Neural progenitor cell (in vitro differentiated cells): ENCODE measurements at regions not wholly inside any gene's neighbourhood (a gene's known extent, or its start where the extent isn't known, plus 50 kb on each side); places are given as distances from the start of the nearest gene placed in this dataset.
A peak's percentile ranks its signal among the peaks of the same experiment; 100 is the strongest.

Experiments
- DNase-seq: peaks from one replicate; pipeline ENCODE4 v3.0.0-alpha.2; 2016; ENCODE audit warnings: low spot score
- H2AFZ ChIP-seq: fragments of 200-600 bp; sonication (generic); replicated peaks from 2 replicates; pipeline ENCODE4 v1.6.1; 2016; ENCODE audit warnings: antibody characterized with exemption
- H3F3A ChIP-seq: fragments of 200-600 bp; sonication (generic); 2 replicates; pipeline ENCODE4 v1.6.1; 2016; ENCODE audit warnings: antibody characterized with exemption, low read depth
- H3K27ac ChIP-seq: fragments of 200-600 bp; sonication (generic); 2 replicates; pipeline ENCODE4 v1.5.1; 2016; ENCODE audit warnings: mild to moderate bottlenecking
- H3K27me3 ChIP-seq: fragments of 200-600 bp; sonication (generic); 2 replicates; pipeline ENCODE4 v1.6.1; 2016; ENCODE audit warnings: mild to moderate bottlenecking, moderate library complexity
- H3K36me3 ChIP-seq: fragments of 200-600 bp; sonication (generic); 2 replicates; pipeline ENCODE4 v1.5.1; 2016
- H3K4me1 ChIP-seq: fragments of 200-600 bp; sonication (generic); 2 replicates; pipeline ENCODE4 v1.6.1; 2016; ENCODE audit warnings: mixed run types
- H3K4me2 ChIP-seq: fragments of 200-600 bp; sonication (generic); 2 replicates; pipeline ENCODE4 v1.6.1; 2016
- H3K4me3 ChIP-seq: fragments of 200-600 bp; sonication (generic); 2 replicates; pipeline ENCODE4 v1.5.1; 2016
- H3K79me2 ChIP-seq: fragments of 200-600 bp; sonication (generic); 2 replicates; pipeline ENCODE4 v1.6.1; 2016; ENCODE audit warnings: low read depth
- H3K9ac ChIP-seq: fragments of 200-600 bp; sonication (generic); 2 replicates; pipeline ENCODE4 v1.6.1; 2016
- H3K9me3 ChIP-seq: fragments of 200-600 bp; sonication (generic); 2 replicates; pipeline ENCODE4 v1.5.1; 2016; ENCODE audit warnings: low read depth
- H4K20me1 ChIP-seq: fragments of 200-600 bp; sonication (generic); 2 replicates; pipeline ENCODE4 v1.6.1; 2016; ENCODE audit warnings: low read depth
- H3K27ac Mint-ChIP-seq: 3 replicates; pipeline ENCODE4 v1.8.0; 2021; ENCODE audit warnings: mixed read lengths
- H3K27me3 Mint-ChIP-seq: 2 replicates; pipeline ENCODE4 v1.8.0; 2022; ENCODE audit warnings: low read depth, mild to moderate bottlenecking, inconsistent platforms, moderate library complexity, mixed read lengths; ENCODE audit not compliant: insufficient read depth
- H3K36me3 Mint-ChIP-seq: 3 replicates; pipeline ENCODE4 v1.8.0; 2021; ENCODE audit warnings: mixed read lengths
- H3K4me1 Mint-ChIP-seq: 3 replicates; pipeline ENCODE4 v1.8.0; 2021; ENCODE audit warnings: mixed read lengths
- H3K4me3 Mint-ChIP-seq: 3 replicates; pipeline ENCODE4 v1.8.0; 2021; ENCODE audit warnings: mild to moderate bottlenecking, moderate library complexity, mixed read lengths
- H3K9me3 Mint-ChIP-seq: 3 replicates; pipeline ENCODE4 v1.8.0; 2020; ENCODE audit warnings: mixed read lengths
- CTCF ChIP-seq: fragments of 200-600 bp; sonication (generic); IDR thresholded peaks from 2 replicates; pipeline ENCODE4 v1.5.1; 2017; ENCODE audit warnings: antibody characterized with exemption, mild to moderate bottlenecking
- EZH2 ChIP-seq: fragments of 200-600 bp; sonication (generic); IDR thresholded peaks from 2 replicates; pipeline ENCODE4 v1.6.1; 2017; ENCODE audit warnings: antibody characterized with exemption, mild to moderate bottlenecking, moderate library complexity
- EZH2phosphoT487 ChIP-seq: fragments of 200-600 bp; sonication (generic); IDR thresholded peaks from 2 replicates; pipeline ENCODE4 v1.6.1; 2017; ENCODE audit warnings: antibody characterized with exemption

- TF ChIP-seq EZH2 (no peak), CTCF (no peak), EZH2phosphoT487 (no peak)
- Histone ChIP-seq H3K9ac (no peak overlapping the region), H3K4me2 (no peak overlapping the region)
Observed at GRCh38 chr2:195560209-195560895, 96.7 kb upstream of the SLC39A10 start.

GRCh38 chr2:195559431-195559914, 97.6 kb upstream of the SLC39A10 start:
- Histone ChIP-seq H3K36me3 (no peaks in the 10 kb centered on the region), H4K20me1 (no peaks in the 10 kb centered on the region), H3K79me2 (no peaks in the 10 kb centered on the region), H3K27ac (no peak overlapping the region), H3K9me3 (no peaks in the 10 kb centered on the region), H3K9ac (no peak overlapping the region), H3K4me2 (no peak overlapping the region), H3K4me3 (no peak overlapping the region), H3F3A (no peaks in the 10 kb centered on the region), H3K4me1 (no peaks in the 10 kb centered on the region), H2AFZ (peak overlapping the region; percentile 74), H3K27me3 (no peaks in the 10 kb centered on the region)
- H3K36me3 Mint-ChIP-seq: no peaks in the 10 kb centered on the region
- no peaks in the 10 kb centered on the region for H3K9me3 Mint-ChIP-seq
- DNase-seq: no peak
- H3K4me3 Mint-ChIP-seq: no peak overlapping the region
- no peak overlapping the region for H3K27ac Mint-ChIP-seq
- no peak for TF ChIP-seq EZH2
- TF ChIP-seq CTCF: no peak
- no peak for TF ChIP-seq EZH2phosphoT487
- no peaks in the 10 kb centered on the region for H3K27me3 Mint-ChIP-seq
- H3K4me1 Mint-ChIP-seq: no peaks in the 10 kb centered on the region

More at GRCh38 chr2:195560209-195560895, 96.7 kb upstream of the SLC39A10 start:
- Histone ChIP-seq H3F3A (no peaks in the 10 kb centered on the region), H3K4me1 (peaks cover 4% of the 10 kb centered on the region), H3K9me3 (no peaks in the 10 kb centered on the region), H2AFZ (no peak overlapping the region), H3K4me3 (no peak overlapping the region), H3K79me2 (no peaks in the 10 kb centered on the region), H3K27ac (no peak overlapping the region), H3K27me3 (no peaks in the 10 kb centered on the region), H4K20me1 (no peaks in the 10 kb centered on the region), H3K36me3 (no peaks in the 10 kb centered on the region)
- no peaks in the 10 kb centered on the region for H3K36me3 Mint-ChIP-seq
- H3K9me3 Mint-ChIP-seq: no peaks in the 10 kb centered on the region
- no peaks in the 10 kb centered on the region for H3K27me3 Mint-ChIP-seq
- no peak overlapping the region for H3K27ac Mint-ChIP-seq
- H3K4me1 Mint-ChIP-seq: no peaks in the 10 kb centered on the region
- H3K4me3 Mint-ChIP-seq: no peak overlapping the region
- DNase-seq: no peak

GRCh38 chr2:195555971-195556370, 101.1 kb upstream of the SLC39A10 start:
- no peaks in the 10 kb centered on the region for H3K27me3 ChIP-seq
- no peaks in the 10 kb centered on the region for H3K4me1 Mint-ChIP-seq
- H3F3A ChIP-seq: no peaks in the 10 kb centered on the region
- no peaks in the 10 kb centered on the region for H3K36me3 Mint-ChIP-seq
- H3K36me3 ChIP-seq: no peaks in the 10 kb centered on the region
- H3K27me3 Mint-ChIP-seq: no peaks in the 10 kb centered on the region
- H3K9me3 Mint-ChIP-seq: no peaks in the 10 kb centered on the region
- no peak overlapping the region for H3K4me2 ChIP-seq
- TF ChIP-seq EZH2: no peak
- no peaks in the 10 kb centered on the region for H3K4me1 ChIP-seq
- H3K27ac Mint-ChIP-seq: no peak overlapping the region
- no peak for DNase-seq
- H3K4me3 ChIP-seq: no peak overlapping the region
- H4K20me1 ChIP-seq: no peaks in the 10 kb centered on the region
- H3K79me2 ChIP-seq: no peaks in the 10 kb centered on the region
- no peaks in the 10 kb centered on the region for H3K9me3 ChIP-seq
- H2AFZ ChIP-seq: no peak overlapping the region
- H3K9ac ChIP-seq: no peak overlapping the region
- no peak overlapping the region for H3K4me3 Mint-ChIP-seq
- H3K27ac ChIP-seq: no peak overlapping the region

- H3K4me3 Mint-ChIP-seq: no peak overlapping the region
- Histone ChIP-seq H3K4me1 (no peaks in the 10 kb centered on the region), H3K27ac (no peak overlapping the region), H3K36me3 (no peaks in the 10 kb centered on the region), H3K27me3 (no peaks in the 10 kb centered on the region), H3K4me3 (no peak overlapping the region), H3K9me3 (no peaks in the 10 kb centered on the region), H3K9ac (no peak overlapping the region), H2AFZ (no peak overlapping the region), H4K20me1 (no peaks in the 10 kb centered on the region), H3K79me2 (no peaks in the 10 kb centered on the region), H3K4me2 (no peak overlapping the region), H3F3A (no peaks in the 10 kb centered on the region)
- peaks cover 4% of the 10 kb centered on the region for H3K9me3 Mint-ChIP-seq
- H3K36me3 Mint-ChIP-seq: no peaks in the 10 kb centered on the region
- H3K4me1 Mint-ChIP-seq: no peaks in the 10 kb centered on the region
- peaks cover 2% of the 10 kb centered on the region for H3K27me3 Mint-ChIP-seq
- TF ChIP-seq EZH2: no peak
- no peak overlapping the region for H3K27ac Mint-ChIP-seq
- DNase-seq: no peak
Observed at GRCh38 chr2:195552581-195552980, 104.4 kb upstream of the SLC39A10 start.
